ENCODE measurements at regions not wholly inside any gene's neighbourhood (a gene's known extent, or its start where the extent isn't known, plus 50 kb on each side); places are given as distances from the start of the nearest gene placed in this dataset.

- DNase-seq (ENCODE audit: low read depth, low spot score), result no peak
- BruUV-seq (replicated peaks), result no TSS peak
- intact Hi-C loops (cut with micrococcal nuclease; ENCODE audit: unreplicated experiment), result no loop called here
- ATAC-seq, result no peak
- H3K27ac ChIP-seq (ENCODE audit: low read length), result no peak overlapping the region
- H3K27me3 ChIP-seq (ENCODE audit: control insufficient read depth, insufficient read depth, low read length), result no peaks in the 10 kb centered on the region
- H3K4me3 ChIP-seq (ENCODE audit: low read depth in 2 of 2, low read length in 2 of 2), result no peak overlapping the region
- TF ChIP-seq CTCF (IDR thresholded peaks at IDR 0.05), result no peak
- TF ChIP-seq SIN3A (IDR thresholded peaks at IDR 0.05; ENCODE audit: borderline replicate concordance, insufficient read depth, low read depth, low read length), result no peak
- TF ChIP-seq POLR2AphosphoS5 (IDR thresholded peaks at IDR 0.05; ENCODE audit: low read depth, low read length), result no peak
- no peak for TF ChIP-seq TCF7L2 (IDR thresholded peaks at IDR 0.05; ENCODE audit: low read depth, low read length)
- no peak for TF ChIP-seq REST (IDR thresholded peaks at IDR 0.05; ENCODE audit: insufficient read depth in 1 of 2, low read depth in 2 of 2, low read length in 1 of 2)
- H3K9me3 ChIP-seq (ENCODE audit: control insufficient read depth, insufficient read depth, low read depth, low read length), result no peaks in the 10 kb centered on the region
- ChIA-PET CTCF (no interaction called here), POLR2A (no interaction called here)
- no peaks in the 10 kb centered on the region for H3K36me3 ChIP-seq (ENCODE audit: control insufficient read depth, insufficient read depth, low read length)
- no peaks in the 10 kb centered on the region for H3K4me1 ChIP-seq (ENCODE audit: control insufficient read depth, insufficient read depth, low read length)
- in situ Hi-C loops (cut with HindIII; ENCODE audit: low pct_unique_long_range_greater_than_20kb, low sequenced_read_pairs), result no loop called here
These were observed 79.6 kb upstream of the ZNF827 start for GRCh38 chr4:146018247-146018646.

GRCh38 chr4:146004730-146005129, 66.1 kb upstream of the ZNF827 start:
- Histone ChIP-seq H3K4me3 (ENCODE audit: low read depth in 2 of 2, low read length in 2 of 2) (no peak overlapping the region), H3K4me1 (ENCODE audit: control insufficient read depth, insufficient read depth, low read length) (no peaks in the 10 kb centered on the region), H3K9me3 (ENCODE audit: control insufficient read depth, insufficient read depth, low read depth, low read length) (no peaks in the 10 kb centered on the region), H3K27me3 (ENCODE audit: control insufficient read depth, insufficient read depth, low read length) (no peaks in the 10 kb centered on the region), H3K27ac (ENCODE audit: low read length) (no peak overlapping the region), H3K36me3 (ENCODE audit: control insufficient read depth, insufficient read depth, low read length) (no peaks in the 10 kb centered on the region)
- intact Hi-C loops (cut with micrococcal nuclease; ENCODE audit: unreplicated experiment), result no loop called here
- POLR2A ChIA-PET, result no interaction called here
- in situ Hi-C loops (cut with HindIII; ENCODE audit: low pct_unique_long_range_greater_than_20kb, low sequenced_read_pairs), result no loop called here
- TF ChIP-seq CTCF (IDR thresholded peaks at IDR 0.05), result no peak
- no peak for TF ChIP-seq TCF7L2 (IDR thresholded peaks at IDR 0.05; ENCODE audit: low read depth, low read length)
- no peak for TF ChIP-seq SIN3A (IDR thresholded peaks at IDR 0.05; ENCODE audit: borderline replicate concordance, insufficient read depth, low read depth, low read length)
- no peak for TF ChIP-seq REST (IDR thresholded peaks at IDR 0.05; ENCODE audit: insufficient read depth in 1 of 2, low read depth in 2 of 2, low read length in 1 of 2)
- TF ChIP-seq POLR2AphosphoS5 (IDR thresholded peaks at IDR 0.05; ENCODE audit: low read depth, low read length), result no peak
- ATAC-seq, result no peak
- CTCF ChIA-PET, result no interaction called here
- no TSS peak for BruUV-seq (replicated peaks)
- no peak for DNase-seq (ENCODE audit: low read depth, low spot score)
